NCI-H1092 (cell line): ENCODE measurements at regions not wholly inside any gene's neighbourhood (a gene's known extent, or its start where the extent isn't known, plus 50 kb on each side); places are given as distances from the start of the nearest gene placed in this dataset.
"Not testable (repeated sequence)": the region's sequence is repeated elsewhere in the genome, so short reads cannot be mapped to it uniquely, and the experiment has no call there.

ENCODE experiments used
- DNase-seq: peaks from one replicate; lab custom pipeline; 2025; lab: John Stamatoyannopoulos, UW

DNA sequence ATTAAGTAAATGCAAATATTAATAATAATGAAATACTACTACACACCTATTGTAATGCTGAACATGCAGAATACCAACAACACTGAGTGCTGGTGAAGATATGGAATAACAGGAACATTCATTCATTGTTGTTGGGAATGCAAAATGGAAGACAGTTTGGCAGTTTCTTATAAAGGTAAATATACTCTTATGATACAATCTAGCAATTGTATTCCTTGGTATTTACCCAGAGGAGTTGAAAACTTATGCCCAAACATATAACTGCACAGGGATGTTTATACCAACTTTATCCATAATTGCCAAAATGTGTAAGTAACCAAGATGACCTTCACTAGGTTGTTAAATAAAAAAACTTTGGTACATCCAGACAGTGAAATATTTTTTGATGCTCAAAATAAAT, 636.8 kb downstream of the PRR16 start:
- no peak for DNase-seq

DNA sequence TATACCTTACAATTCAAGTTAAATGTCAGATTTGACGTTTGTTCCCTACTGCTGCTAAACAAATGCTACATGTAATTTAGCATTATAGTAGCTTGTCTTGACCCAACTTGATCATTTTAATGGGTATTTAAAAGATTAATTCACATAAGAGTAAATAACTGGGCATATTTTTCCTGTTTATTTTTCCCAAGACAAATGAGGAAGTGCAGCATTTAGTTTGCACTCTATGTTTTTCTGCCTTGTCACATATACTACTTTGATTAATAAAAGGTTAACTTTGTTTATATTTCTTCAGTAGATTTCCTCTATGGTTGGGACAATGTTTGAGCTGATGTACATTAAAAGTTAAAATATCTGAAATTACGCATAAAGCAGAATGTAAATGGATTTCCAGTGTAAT, 641.8 kb downstream of the PRR16 start:
- DNase-seq, result no peak

DNA sequence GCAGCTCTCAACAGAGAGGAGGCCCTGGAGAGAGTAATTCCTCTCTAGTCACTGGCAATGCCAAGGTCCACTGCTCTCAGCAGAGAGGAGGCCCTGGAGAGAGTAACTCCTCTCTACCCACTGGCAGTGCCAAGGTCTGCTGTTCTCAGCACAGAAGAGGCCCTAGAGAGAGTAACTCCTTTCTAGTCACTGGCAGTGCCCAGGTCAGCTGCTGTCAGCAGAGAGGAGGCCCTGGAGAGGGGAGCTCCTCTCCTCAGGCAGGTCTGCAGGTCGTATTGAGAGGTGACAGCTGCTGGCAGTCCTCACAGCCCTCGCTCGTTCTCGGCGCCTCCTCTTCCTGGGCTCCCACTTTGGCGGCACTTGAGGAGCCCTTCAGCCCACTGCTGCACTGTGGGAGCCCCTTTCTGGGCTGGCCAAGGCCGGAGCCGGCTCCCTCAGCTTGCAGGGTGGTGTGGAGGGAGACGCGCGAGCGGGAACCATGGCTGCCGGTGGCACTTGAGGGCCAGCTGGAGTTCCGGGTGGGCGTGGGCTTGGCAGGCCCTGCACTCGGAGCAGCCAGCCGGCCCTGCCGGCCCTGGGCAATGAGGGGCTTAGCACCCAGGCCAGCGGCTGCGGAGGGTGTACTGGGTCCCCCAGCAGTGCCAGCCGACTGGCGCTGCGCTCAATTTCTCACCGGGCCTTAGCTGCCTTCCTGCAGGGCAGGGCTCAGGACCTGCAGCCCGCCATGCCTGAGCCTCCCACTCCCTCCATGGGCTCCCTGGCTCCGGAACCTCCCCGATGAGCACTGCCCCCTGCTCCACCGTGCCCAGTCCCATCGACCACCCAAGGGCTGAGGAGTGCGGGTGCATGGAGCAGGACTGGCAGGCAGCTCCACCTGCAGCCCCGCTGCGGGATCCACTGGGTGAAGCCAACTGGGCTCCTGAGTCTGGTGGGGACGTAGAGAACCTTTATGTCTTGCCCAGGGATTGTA, 642.9 kb downstream of the PRR16 start:
- not testable (repeated sequence) for DNase-seq

DNA sequence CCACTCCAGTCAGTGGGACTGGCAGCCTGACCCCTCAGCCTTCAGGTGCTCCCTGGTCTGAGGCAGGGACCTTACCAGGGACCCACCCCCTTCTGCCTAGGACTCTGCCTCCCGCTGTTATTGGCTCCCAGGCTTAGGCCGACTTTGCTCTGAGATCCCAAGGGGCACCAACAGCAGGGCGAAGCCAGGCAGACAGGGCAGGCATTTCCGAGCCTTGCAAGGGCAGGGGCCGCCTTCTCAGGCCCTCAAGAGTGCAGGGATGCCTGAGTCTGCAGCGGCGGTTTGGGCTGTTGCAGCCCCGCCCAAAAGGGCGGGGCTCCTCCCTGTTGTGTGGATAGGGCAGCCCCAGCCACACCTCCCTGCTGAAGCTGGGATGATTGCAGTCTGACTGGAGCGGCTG, 644.6 kb downstream of the PRR16 start:
- no peak for DNase-seq

DNA sequence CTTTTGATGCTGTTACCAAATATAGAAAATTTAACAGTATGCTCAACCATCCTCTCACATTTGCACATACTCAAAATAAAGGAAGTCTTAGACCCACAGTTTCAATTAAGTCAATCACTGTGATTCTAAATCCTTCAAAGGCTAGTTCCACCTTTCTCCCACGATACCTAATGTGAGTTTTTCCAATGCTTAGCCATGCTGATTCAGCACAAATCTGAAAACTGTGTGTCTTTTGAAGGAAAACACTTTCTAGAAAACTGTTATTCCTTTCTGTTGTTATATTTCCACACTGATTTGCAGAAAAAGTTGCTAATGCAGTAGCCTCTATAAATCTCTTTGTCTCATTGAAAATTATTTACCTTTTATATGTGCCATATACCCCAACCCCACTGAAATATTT, 645.7 kb downstream of the PRR16 start:
- no peak for DNase-seq

DNA sequence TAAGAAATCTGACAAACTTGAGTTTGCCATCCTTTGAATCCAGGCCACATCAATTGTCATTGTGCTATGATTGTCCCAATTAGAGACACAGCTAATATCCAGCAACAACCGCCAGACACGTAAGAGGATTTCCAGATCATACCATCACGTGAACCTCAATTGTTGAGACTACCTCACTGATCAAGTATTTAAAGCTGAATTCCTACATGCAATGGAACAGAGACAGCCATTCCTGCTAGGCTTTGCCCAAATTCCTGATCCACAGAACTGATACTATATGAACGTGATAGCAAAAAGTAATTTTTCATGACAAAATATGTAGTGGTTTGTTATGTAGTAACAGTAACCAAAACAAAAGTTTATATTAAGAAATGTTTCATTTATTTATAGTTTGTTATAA, 657.7 kb downstream of the PRR16 start:
- DNase-seq, result no peak

DNA sequence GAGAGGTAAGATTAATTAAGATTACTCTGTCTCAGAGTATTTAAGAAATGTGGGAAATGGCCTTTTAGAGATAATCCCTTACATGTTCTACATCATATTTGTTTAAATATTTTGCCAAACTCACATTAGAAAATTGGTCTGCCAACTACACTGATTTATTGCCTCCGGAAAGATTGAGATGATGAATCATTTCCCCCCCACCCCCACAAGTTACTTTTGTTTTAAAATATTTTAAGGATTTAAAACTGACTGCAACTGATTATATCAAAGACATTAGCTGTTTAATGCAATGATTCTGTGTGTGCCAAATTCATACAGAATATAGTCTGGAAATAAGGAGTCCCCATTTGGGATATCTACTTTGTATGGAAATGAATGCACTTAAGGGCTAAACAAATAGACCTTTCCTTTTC, 674.4 kb downstream of the PRR16 start:
- DNase-seq, result no peak

DNA sequence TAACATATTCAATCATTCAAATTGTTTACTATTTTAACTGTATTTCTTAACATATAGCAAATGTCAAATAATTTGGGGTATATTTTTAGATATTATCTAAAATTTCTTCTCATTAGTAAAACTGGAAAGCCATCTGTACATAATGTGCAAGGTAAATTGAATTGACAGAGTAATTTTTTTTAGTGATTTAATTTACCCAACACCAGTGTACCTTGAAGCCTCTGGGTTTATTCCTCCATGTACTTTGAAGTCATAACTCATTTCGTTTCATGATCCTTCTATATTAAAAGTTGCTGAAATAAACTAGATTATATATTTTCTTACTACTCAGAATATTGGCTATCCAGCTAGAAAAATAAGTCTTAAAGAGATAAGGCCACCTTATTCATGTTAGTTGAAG, 674.9 kb downstream of the PRR16 start:
- no peak for DNase-seq

DNA sequence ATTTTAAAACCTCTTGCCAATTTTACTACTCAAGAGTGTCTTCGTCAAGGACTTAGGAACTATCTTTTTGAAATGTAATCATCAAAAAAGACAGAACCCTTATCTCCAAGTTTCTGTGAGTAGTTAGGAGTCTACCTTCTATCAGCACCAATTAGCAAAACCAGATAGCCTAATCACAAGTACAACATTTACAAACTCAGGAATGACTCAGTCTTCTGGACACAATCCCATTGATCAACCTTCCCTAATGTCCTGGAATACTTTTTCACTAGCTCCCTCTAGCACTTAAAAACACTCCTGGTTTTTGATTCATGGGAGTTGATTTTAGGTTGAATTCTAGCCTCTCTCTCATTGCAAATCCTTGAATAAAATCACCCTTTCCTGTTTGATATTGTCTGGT, 680.7 kb downstream of the PRR16 start:
- no peak for DNase-seq

DNA sequence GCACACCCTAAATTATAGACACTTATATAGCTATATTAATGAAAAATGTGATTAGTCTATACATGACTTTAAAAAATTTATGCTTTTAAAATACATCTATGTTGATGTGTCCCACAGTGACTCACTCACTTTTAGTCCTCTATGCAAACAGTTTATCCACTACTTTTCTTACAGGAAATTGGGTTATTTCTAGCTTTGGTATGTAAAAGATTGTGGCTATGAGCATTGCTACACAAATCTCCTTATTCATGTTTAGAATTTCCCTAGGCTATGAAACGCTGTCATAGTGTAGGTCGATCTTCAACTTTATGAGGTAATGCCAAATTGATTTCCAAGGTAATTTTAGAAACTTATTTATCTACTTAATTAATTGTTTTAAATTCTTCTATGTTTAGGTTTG, 687.4 kb downstream of the PRR16 start:
- no peak for DNase-seq

DNA sequence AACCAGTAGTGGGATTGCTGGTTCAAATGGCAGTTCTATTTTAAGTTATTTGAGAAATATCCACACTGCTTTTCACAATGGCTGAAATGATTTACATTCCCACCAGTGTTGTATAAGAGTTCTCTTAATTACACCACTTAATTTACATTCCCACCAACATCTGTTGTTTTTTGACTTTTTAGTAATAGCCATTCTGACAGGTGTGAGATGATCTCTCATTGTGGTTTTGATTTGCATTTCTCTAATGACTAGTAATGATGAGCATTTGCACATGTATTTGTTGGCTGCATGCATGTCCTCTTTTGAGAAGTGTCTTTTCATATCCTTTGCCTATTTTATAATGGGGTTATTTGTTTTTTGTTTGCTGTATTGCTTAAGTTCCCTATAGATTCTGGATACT, 688.3 kb downstream of the PRR16 start:
- DNase-seq, result no peak

DNA sequence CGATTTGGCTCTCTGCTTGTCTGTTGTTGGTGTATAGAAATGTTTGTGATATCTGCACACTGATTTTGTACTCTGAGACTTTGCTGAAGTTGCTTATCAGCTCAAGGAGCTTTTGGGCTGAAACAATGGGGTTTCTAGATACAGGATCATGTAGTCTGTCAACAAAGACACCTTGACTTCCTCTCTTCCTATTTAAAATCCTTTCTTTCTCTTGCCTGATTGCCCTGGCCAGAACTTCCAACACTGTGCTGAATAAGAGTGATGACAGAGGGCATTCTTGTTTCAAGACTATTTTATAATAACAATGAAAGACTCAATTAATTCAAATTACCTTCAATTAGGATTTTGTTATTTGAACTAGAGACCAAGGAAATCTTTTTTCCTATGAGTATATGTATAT, 692.5 kb downstream of the PRR16 start:
- DNase-seq, result no peak

DNA sequence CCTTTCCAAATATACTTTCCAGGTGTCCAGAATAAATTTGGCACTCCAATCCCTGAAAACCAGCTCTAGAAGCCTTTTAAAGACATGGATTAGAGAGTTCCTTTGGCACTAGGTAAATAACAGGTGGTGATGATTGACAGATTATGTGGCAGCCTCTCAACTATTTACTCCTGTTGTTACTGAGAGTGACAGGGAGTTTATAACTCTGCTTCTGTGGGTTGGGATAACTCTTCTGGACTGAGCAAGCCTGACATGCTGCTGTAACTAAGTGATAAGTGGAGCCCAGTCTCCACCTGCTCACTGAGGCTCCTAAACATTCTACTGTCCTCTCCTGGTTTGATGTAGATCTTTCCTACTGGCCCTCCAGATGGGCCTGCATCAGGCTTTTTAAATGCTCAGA, 693.2 kb upstream of the FTMT start:
- DNase-seq, result no peak

DNA sequence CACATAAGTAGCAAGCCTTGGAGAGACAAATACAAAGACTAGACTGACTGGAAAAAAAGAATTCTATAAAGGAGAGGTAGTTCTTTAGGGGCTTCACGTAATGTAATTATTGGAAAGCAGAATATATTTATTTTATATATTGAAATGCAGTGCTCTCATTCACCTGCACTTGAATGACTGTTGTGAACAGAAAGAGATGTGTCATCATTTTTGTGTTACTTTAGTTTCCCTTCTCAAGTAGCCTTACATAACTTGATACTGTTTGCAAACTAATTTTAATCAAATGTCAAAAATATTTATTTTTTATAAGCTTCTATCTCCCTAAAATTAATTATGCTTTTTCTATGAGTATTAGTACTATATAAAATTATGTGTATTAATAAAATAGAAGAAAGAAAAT, 691.1 kb upstream of the FTMT start:
- DNase-seq, result no peak

DNA sequence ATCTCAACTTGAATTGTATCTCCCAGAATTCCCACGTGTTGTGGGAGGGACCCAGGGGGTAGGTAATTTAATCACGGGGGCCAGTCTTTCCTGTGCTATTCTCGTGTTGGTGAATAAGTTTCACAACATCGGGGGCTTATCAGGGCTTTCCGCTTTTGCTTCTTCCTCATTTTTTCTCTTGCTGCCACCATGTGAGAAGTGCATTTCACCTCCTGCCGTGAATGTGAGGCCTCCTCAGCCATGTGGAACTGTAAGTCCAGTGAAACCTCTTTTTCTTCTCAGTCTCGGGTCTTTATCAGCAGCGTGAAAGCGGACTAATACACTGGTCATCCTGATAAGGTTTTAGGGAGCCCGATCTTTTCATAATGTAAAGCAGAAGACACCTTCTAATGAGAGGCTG, 687.0 kb upstream of the FTMT start:
- DNase-seq, result no peak

DNA sequence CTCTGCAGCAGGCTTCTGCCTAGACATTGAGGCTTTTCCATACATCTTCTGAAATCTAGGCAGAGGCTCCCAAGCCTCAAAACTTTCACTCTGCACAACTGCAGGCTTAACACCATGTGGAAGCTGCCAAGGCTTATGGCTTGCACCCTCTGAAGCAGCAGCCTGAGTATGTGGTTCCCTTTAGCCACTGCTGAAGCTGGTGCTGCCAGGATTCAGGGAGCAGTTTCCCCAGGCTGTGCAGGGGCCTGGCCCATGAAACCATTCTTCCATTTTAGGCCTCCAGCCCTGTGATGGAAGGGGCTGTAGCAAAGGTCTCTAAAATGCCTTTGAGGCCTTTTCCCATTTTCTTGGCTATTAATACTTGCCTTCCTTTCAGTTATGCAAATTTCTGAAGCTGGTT, 680.3 kb upstream of the FTMT start:
- no peak for DNase-seq

DNA sequence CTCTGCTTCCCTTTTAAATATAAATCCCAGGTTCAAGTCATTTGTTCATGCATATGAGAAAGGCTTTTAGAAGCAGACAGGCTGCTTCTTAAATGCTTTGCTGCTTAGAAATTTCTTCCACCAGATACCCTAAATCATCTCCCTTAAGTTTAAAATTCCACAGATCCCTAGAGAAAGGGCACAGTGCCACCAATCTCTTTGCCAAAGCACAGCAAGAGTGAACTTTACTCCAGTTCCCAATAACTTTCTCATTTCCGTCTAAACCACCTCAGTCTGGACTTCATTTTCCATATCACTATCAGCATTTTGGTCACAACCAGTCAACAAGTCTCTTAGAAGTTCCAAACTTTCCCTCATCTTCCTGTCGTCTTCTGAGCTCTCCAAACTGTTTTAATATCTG, 679.8 kb upstream of the FTMT start:
- DNase-seq, result no peak

DNA sequence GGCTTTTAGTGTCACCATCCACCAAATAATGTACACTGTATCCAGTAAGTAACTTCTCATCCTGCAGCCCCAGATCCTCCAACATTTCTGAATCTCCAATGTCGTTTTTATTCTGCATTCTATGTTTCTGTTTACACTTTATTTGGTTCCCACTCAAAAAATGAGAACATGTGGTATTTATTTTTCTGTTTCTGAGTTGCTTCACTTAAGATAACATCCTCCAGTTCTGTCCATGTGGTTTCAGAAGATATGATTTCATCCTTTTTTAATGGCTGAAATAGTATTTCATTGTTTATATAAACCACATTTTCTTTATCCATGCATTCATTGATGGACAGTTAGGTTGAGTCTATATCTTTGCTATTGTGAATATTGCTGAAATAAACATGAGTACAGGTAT, 677.3 kb upstream of the FTMT start:
- no peak for DNase-seq

DNA sequence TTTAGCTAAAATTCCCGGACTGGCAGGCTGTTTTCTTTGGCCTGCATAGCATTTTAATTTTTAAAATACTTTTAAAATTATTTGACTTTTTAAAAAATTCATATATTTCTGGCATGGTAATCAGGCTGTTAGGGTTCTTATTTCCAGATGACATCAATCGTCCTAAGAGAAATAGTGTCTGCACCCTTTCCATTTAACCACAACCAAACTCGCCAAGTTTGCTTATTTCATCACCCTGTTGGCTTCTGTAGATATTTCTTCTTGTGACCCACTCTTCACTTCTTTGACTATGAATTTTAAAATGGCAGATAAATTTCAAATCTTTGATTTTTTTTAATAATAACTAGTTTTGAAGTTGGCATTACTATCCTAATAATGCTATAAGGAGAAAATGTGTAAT, 675.7 kb upstream of the FTMT start:
- no peak for DNase-seq

DNA sequence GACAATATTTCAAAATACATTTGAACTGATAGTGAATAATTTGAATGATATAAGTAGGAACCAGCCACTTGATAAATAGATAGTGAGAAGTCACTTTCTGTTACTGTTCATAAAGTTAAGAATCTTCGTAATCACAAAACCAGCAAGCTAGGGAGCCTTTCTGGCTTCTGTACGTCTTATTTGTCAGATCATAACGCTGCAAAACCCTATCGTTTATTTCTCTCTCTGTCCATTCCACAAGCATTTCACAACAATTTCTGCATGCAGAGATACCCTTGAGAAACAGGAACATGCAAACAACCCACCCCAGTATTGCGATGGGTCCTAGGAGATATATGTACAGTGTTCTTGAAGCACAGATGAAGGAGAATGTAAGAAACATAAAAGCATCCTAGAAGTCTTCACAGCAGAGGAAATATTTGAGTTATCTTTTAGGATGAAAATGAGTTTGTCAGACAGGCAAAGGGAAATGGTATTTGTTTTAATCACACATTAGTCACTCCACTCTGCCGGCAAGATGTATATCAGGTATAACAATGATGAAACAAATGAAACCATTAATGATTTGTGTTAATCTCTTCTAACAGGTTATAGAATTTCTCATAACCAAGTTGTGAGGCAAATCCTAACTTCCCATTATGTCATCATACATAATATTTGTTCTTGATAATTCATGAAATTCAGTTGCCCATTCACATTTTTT, 668.7 kb upstream of the FTMT start:
- no peak for DNase-seq

DNA sequence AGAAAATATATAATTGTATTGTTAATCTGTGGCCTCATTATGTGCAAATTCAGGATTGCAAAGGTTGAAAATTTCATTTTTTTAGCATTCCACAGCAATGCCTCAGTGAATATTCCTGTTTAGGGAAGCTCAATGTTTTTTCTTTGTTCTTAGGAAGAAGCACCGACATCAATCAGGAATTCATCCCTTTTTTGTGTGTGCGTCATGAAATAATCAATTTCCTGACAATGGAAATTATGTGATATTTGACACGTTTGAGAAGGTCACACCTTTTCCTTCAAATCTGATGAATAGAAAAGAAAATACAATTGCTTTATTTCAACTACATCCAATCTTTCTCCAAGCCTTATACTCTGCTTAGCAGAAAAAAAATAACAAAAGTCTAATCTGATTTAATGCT, 662.8 kb upstream of the FTMT start:
- DNase-seq, result no peak

DNA sequence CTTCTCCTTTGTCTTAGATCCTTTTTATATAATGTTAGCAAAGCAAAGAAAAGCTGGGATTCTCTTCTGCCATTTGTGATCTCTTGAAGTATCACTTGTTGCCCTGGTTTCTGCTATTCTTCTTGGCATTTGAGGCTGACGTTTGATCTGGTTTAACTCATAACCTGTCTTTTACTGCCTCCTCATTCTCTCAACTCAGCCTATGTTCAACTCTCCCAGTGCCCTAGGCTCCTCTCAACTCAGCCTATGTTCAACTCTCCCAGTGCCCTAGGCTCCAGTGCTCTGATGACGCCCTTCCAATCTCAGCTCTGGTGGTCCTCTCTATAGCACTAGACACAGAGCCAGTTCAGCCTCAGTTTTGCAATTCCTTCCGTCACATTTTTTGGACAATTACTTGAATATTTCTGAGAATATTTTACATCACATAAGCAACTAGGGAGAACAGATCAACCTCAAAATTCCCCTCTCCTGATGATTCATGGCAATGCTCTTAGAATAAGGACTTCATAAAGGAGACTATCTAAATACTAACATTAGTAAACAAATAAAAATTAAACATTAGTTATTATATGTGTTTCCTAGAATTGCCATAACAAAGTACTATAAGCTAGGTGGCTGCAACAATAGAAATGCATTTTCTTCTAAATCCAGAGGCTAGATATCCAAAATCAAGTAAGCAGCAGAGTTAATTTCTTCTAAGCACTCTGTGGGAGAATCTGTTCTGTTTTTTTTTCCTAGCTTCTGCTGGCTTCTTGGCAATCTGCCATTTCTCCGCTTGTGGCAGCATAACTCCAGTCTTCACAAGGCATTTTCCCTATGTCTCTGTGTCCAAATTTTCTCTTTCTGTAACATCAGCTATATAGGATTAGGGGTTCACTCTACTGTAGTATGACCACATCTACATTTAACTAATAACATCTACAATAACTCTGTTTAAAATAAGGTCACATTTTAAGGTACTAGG, 662.1 kb upstream of the FTMT start:
- no peak for DNase-seq
